ENCODE measurements at regions not wholly inside any gene's neighbourhood (a gene's known extent, or its start where the extent isn't known, plus 50 kb on each side); places are given as distances from the start of the nearest gene placed in this dataset.
"Not testable (repeated sequence)": the region's sequence is repeated elsewhere in the genome, so short reads cannot be mapped to it uniquely, and the experiment has no call there.

- DNase-seq (ENCODE audit: low read depth) = no peak
Observed at GRCh38 chr4:38383646-38384121, 280.3 kb upstream of the KLF3 start.

GRCh38 chr4:38385093-38386004 lies 278.6 kb upstream of the KLF3 start:
- DNase-seq (ENCODE audit: low read depth) = no peak

DNA sequence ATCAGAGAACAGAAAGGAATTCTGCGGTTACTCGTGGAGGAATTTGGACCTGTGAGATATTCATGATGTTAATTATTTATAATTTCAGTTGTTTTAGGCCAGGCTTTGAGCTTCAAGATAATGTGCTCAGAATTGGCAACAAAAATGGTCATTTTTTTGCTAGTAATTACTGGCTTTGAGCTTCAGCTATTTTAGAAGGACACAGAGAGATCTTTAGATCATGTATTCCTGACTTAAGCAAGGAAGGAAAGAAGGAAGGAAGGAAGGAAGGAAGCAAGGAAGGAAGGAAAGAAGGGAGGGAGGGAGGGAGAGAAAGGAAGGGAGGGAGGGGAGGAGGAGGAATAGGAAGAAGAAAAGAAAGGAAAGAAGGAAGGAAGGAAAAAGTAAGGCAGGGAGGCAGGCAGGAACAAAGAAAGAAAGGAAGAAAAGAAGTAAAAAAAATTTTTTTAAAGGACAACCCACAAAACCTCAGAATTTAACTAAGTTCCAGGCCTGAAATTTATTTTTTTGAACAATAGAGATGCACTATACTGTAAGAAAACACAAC lies 277.9 kb upstream of the KLF3 start:
- no peak for DNase-seq (ENCODE audit: low read depth)

DNA sequence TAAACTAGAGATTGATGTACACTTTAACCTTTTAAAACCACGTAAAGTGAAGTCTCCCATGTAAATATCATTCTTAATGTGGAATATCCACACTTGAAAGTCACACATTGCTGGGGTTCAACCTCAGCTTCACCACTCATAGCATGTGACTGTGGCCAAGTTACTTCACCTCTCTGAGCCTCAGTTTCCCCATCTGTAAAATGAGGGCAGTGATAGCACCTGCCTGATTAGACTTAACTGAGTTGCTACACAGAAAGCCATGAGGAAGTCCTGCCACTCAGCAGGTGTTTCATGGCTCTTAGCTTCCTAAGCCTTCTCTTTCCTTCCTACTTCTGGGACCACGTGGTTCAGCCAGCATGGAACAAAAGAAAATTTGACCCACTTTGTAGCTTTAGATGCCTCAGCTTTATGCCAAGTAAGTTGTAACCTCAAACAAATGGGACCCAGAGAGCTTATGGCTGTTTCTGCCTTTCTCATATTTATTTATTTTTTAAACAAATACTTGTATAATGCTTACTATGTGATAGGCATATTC lies 277.3 kb upstream of the KLF3 start:
- DNase-seq (ENCODE audit: low read depth) = no peak

- DNase-seq (ENCODE audit: low read depth) = no peak
Observed at GRCh38 chr4:38387348-38387747, 276.7 kb upstream of the KLF3 start.

DNA sequence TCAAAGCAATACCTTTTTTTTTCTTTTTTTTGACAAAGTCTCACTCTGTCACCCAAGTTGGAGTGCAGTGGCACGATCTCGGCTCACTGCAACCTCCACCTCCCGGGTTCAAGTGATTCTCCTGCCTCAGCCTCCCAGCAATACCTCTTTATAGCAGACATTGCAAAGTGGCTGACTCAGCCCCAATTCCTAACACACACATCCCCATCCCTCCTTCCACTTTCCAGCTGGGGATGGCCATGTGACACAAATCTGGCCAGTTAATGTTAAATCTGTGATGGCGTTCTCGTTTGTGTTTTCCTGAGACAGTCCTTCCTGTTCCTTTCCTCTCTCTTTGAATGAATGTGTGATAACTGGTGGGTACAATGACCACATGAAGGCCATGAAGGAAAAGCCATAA lies 276.2 kb upstream of the KLF3 start:
- no peak for DNase-seq (ENCODE audit: low read depth)

DNA sequence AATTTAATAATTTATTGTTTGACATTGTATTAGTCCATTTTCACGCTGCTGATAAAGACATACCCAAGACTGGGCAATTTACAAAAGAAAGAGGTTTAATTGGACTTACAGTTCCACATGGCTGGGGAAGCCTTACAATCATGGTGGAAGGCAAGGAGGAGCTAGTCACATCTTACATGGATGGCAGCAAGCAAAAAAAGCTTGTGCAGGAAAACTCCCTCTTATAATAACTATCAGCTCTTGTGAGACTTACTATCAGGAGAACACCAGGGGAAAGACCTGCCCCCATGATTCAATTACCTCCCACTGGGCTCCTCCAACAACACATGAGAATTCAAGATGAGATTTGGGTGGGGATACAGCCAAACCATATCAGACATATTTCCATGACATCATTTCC lies 275.1 kb upstream of the KLF3 start:
- DNase-seq (ENCODE audit: low read depth) = not testable (repeated sequence)

GRCh38 chr4:38390969-38391545 lies 272.9 kb upstream of the KLF3 start:
- DNase-seq (ENCODE audit: low read depth) = no peak

GRCh38 chr4:38392223-38392855 lies 271.7 kb upstream of the KLF3 start:
- DNase-seq (ENCODE audit: low read depth) = no peak

GRCh38 chr4:38396091-38396490 lies 267.9 kb upstream of the KLF3 start:
- no peak for DNase-seq (ENCODE audit: low read depth)

DNA sequence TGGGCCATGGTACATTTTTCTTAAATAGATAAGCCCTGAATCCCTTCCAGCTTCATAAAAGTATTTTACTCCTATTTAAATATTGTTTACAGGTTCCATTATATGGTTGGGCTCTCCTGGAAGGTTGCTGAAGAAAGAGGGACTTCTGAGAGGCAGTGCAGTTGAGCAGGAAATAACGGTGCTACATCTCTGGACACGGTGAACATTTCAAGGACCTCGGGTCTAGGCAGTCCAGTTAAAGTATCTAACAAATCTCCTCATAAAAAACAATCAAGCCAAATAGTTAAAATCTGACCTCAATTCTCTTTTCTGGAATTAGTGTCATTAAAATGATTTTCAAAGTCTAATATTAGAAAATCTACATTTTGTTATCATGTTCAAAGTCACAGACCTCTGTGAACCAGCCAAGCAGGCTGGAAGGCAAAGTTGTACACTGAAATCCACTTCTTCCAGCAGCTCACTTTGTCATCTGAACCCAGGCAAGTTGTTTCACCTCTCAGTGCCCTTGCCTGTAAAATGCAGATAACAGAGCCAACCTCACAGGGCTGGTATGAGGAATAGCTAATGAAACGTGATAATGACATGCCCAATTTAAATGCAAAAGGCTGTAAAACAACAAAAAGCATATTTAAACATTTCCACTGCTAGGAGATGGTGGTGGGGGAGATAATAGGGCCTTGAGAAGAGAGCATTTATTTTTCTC lies 267.0 kb upstream of the KLF3 start:
- no peak for DNase-seq (ENCODE audit: low read depth)

DNA sequence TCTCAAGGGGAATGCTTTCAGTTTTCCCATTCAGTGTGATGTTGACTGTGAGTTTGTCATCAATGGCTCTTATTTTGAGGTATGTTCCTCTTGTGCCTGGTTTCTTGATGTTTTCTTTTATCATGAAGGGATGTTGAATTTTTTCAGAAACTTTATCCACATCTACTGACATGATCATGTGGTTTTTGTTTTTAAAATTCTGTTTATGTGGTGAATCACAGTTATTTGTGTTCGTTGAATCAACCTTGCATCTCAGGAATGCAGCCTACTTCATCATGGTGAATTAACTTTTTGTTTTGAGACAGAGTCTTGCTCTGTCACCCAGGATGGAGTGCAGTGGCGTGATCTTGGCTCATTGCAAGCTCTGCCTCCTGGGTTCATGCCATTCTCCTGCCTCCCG lies 263.1 kb upstream of the KLF3 start:
- no peak for DNase-seq (ENCODE audit: low read depth)

DNA sequence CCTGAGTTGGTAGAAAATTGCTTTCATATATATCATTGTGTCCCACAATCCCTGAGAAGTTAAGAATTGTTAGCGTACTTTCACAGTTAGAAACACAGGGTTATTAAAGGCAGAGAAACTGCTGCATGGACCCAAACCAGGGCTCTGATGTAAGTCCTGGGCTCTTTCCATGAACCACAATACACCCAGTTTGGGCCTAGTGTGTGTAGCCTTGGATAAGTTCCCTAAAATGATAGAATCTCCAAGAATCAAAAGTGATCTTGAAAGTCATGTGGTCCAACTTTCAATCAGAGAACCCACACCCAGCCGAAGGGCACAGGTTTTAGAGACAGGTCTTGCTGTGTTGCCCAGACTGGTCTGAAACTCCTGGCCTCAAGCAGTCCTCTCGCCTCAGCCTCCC lies 257.8 kb upstream of the KLF3 start:
- DNase-seq (ENCODE audit: low read depth) = no peak

- no peak for DNase-seq (ENCODE audit: low read depth)
Observed at GRCh38 chr4:38409852-38410251, 254.1 kb upstream of the KLF3 start.

DNA sequence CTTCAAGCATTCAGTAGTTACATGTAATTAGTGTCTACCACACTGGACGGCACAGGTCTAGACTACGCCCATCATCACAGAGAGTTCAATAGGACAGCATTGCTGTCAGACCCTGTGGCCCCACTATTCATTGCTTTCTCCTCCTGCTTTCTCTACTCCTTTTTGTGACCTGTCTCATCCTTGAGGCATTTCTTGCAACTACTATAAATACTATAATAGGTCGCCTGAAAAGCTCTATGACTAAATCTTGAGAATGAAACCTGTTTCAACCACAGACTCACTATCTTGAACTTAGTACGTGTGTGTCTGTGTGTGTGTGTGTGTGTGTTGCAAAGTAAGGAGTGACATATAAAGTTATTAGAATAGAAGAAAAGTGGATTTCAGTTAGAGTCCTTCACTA lies 252.9 kb upstream of the KLF3 start:
- no peak for DNase-seq (ENCODE audit: low read depth)

DNA sequence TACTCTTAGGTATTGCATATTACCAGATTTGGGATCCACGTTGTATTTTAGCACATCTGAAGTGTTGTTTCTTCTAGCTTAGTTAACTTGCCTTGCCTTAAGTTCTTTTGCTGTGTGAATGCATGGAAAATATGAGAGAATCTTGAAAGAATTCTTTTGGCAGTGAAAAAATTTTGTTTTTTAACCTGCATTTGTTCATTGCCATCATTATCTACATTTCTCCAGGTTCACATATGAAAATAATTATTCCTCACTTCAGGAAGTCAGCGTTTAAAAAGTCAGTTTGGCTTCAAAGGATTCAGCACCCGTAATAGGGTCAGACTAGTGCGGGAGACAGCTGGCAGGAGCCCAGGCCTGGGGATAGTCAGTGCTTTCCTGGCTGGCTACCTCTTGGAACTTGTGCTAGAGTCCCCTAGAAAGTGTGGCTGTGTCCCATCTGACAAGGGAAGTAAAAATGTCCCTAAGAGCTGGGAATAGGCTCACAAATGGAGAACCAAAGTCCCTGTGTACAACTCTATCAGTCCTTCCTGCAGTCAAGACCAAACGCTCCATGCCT lies 251.9 kb upstream of the KLF3 start:
- no peak for DNase-seq (ENCODE audit: low read depth)

DNA sequence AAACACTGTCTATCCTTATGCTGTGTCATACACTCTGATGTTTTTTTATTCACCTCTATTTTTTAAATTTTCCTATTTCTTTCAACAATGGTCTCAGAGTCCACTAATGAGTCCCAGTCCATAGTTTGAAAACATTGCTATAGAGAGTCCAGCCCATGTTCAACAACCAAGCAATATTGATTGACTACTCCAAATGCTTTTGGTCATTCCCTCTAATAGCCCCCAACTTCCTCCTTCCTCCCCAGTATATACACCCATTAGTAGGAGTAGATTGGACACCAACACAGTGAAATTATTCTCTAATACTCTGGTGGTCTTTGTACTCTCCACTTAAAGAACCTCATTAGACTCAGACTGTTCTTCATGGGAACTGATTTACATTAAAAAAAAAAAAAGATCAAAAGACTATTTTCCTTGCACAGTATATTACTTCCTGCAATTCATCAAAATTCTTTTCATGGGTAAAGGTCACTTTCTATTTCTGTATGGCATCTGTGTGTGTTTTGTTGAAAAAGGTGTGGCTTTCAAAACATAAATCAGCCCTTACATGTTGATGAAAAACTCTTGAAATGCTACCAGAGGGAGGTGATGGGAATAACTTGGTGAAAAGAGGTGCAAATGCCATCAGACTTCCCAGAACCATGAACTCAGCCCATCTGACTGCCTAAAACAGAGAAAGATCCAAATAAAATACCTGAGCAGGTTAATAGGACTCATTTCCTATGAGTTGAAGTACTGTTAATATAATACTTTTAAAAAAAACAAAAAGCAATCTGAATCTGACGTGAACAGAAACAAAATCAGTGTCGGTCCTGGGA lies 250.3 kb upstream of the KLF3 start:
- DNase-seq (ENCODE audit: low read depth) = no peak

DNA sequence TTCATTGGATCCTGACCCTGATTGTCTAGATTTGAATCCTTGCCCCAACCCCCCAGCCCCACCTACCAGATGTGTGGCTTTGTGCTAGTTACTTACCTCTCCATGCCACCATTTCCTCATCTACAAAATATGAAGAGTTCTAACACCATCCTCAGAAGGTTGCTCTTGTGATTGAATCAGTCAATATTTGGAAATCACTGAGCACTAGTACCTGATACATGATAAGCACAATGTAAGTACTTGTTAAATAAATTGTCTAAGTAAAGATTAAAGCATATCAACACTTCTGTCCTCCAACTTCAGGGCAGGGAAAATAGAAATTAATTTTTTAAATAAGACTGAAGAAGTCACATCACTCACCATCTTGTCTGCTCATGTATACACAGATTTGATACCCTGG lies 249.6 kb upstream of the KLF3 start:
- no peak for DNase-seq (ENCODE audit: low read depth)

GRCh38 chr4:38415682-38416081 lies 248.3 kb upstream of the KLF3 start:
- DNase-seq (ENCODE audit: low read depth) = no peak

DNA sequence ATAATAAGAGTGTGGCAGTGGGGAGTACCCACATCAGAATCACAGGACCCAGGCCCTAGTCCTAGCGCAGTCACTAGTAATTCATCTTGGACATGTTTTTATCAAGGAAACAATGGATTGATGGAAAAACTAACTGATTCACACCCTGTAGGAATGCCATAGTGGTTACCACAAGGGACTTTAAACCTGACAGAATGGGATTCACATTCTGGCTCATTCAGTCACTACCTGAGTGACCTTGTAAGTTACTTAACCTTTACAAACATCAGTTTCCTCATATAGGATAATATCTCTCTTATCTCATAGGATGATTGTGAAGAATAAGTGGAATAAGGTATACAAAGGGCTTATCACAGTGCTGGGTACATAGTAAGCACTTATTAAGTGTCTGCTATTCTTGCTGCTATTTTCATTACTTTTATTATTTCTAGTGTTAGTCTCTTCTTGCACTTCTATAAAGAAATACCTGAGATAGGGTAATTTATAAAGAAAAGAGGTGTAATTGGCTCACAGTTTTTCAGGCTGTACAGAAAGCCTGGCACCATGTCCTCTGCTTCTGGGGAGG lies 247.5 kb upstream of the KLF3 start:
- DNase-seq (ENCODE audit: low read depth) = no peak
